ENCODE measurements at regions not wholly inside any gene's neighbourhood (a gene's known extent, or its start where the extent isn't known, plus 50 kb on each side); places are given as distances from the start of the nearest gene placed in this dataset.

- ATAC-seq = no peak
Measured at GRCh38 chr7:13839063-13839462, 150.4 kb downstream of the ETV1 start.

More at GRCh38 chr7:13839063-13839462, 150.4 kb downstream of the ETV1 start:
- no peak overlapping the region for H3K27ac ChIP-seq
- TF ChIP-seq, protein P1, sequence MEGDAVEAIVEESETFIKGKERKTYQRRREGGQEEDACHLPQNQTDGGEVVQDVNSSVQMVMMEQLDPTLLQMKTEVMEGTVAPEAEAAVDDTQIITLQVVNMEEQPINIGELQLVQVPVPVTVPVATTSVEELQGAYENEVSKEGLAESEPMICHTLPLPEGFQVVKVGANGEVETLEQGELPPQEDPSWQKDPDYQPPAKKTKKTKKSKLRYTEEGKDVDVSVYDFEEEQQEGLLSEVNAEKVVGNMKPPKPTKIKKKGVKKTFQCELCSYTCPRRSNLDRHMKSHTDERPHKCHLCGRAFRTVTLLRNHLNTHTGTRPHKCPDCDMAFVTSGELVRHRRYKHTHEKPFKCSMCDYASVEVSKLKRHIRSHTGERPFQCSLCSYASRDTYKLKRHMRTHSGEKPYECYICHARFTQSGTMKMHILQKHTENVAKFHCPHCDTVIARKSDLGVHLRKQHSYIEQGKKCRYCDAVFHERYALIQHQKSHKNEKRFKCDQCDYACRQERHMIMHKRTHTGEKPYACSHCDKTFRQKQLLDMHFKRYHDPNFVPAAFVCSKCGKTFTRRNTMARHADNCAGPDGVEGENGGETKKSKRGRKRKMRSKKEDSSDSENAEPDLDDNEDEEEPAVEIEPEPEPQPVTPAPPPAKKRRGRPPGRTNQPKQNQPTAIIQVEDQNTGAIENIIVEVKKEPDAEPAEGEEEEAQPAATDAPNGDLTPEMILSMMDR (IDR thresholded peaks at IDR 0.05) = no peak
- intact Hi-C loops (cut with DNase I) = no loop called here
- no peaks in the 10 kb centered on the region for H3K9me3 ChIP-seq
- no peak overlapping the region for H3K4me3 ChIP-seq
- no peaks in the 10 kb centered on the region for H3K27me3 ChIP-seq (ENCODE audit: insufficient read depth in 3 of 3, low read length in 2 of 3)
- WGBS, 3 donors = 71 to 77% (median 76%) methylated on average over 1 of the region's 1 CpG
- no peaks in the 10 kb centered on the region for H3K36me3 ChIP-seq (ENCODE audit: insufficient read depth in 1 of 2, low read depth in 1 of 2)
- DNase-seq = no peak
- H3K4me1 ChIP-seq = no peaks in the 10 kb centered on the region

Data from psoas muscle (tissue), 7 donors.